ENCODE measurements at regions not wholly inside any gene's neighbourhood (a gene's known extent, or its start where the extent isn't known, plus 50 kb on each side); places are given as distances from the start of the nearest gene placed in this dataset.
A peak's percentile ranks its signal among the peaks of the same experiment; 100 is the strongest.

DNA sequence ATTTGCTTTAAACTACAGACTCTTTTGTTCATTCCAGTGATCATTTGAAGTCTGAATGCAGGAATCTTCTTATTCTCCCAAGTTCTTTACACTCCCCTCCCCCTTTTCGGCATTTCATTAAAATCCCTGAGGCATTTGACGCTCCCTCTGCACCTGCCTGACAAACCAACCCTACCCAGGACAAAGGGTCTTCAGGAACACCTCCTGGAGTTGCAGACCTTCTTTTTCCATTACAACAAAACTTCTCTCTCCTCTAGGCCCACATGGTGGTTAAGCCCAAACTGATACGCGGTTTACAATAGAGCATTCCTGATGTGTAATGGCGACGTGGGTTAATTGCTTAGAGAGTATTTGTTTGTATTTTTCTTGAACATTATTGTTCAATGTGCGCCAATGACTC, 367.4 kb downstream of the FBXO15 start:
- TF ChIP-seq, protein P1, sequence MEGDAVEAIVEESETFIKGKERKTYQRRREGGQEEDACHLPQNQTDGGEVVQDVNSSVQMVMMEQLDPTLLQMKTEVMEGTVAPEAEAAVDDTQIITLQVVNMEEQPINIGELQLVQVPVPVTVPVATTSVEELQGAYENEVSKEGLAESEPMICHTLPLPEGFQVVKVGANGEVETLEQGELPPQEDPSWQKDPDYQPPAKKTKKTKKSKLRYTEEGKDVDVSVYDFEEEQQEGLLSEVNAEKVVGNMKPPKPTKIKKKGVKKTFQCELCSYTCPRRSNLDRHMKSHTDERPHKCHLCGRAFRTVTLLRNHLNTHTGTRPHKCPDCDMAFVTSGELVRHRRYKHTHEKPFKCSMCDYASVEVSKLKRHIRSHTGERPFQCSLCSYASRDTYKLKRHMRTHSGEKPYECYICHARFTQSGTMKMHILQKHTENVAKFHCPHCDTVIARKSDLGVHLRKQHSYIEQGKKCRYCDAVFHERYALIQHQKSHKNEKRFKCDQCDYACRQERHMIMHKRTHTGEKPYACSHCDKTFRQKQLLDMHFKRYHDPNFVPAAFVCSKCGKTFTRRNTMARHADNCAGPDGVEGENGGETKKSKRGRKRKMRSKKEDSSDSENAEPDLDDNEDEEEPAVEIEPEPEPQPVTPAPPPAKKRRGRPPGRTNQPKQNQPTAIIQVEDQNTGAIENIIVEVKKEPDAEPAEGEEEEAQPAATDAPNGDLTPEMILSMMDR (IDR thresholded peaks at IDR 0.05), result no peak
- WGBS, 2 donors, result 70 to 74% methylated on average over 7 of the region's 7 CpGs
- intact Hi-C loops (cut with DNase I), result no loop called here

DNA sequence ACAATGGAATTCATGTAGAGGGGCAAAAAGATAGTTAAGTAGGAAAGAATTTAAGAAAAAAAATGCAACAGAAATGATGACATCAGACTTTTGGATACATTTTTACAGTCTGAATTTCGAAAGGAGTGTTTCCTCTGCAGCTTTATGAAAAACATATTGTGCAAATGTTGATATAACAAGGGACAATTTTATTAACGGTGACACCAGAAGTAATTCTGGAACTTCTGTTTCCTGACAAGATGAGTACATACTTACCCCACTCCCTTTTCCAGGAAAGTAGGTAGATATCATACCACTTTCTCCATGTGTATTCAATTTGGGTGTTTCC, 369.6 kb downstream of the FBXO15 start:
- Histone ChIP-seq H3K27ac (no peak overlapping the region), H3K36me3 (no peaks in the 10 kb centered on the region), H3K4me1 (no peaks in the 10 kb centered on the region), H3K4me3 (no peak overlapping the region), H3K9me3 (no peaks in the 10 kb centered on the region), H3K27me3 (no peaks in the 10 kb centered on the region)
- 37 to 61% methylated on average over 2 of the region's 2 CpGs for WGBS, 2 donors
- TF ChIP-seq, protein P1 (IDR thresholded peaks at IDR 0.05), result no peak
- intact Hi-C loops (cut with DNase I), result no loop called here
- no peak for DNase-seq
- FAIRE-seq, result no peak
- ATAC-seq, result no peak

More for the DNA sequence above, 367.4 kb downstream of the FBXO15 start:
- FAIRE-seq (no peak), DNase-seq (no peak), ATAC-seq (no peak)
- Histone ChIP-seq H3K36me3 (no peaks in the 10 kb centered on the region), H3K27me3 (no peaks in the 10 kb centered on the region), H3K9me3 (no peaks in the 10 kb centered on the region), H3K4me1 (no peaks in the 10 kb centered on the region), H3K27ac (no peak overlapping the region), H3K4me3 (no peak overlapping the region)

DNA sequence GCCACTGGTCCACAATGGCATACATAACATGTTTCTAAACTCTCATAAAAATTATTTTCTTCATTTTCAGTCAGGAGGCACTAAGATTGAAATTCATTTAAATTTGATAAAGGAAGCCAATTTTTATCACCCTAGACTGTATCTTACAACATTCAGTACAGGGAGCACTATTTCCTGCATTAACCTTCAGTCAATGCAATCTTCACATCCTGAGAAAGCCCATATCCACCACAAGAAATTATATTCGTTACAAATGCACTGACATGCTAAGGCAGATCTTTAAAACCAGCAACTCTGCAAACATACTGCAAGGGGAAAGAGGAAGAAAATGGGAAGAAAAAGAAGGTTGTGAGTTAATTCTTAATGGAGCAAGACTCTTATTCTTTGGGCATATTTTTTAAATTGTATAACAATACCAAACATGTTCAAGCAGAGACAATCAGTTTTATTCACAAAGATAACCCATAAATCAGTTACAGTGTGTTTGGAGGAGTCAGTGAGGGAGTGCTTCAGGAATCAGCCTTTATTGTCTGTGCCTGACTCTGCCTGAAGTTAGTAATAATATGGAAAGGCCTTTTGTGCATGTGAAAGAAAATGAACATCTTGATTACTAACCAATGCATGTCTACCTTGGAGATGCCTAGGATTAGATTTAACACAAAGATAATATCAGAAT, 370.1 kb downstream of the FBXO15 start:
- FAIRE-seq, result no peak
- Histone ChIP-seq H3K27ac (no peak overlapping the region), H3K27me3 (no peaks in the 10 kb centered on the region), H3K9me3 (no peaks in the 10 kb centered on the region), H3K4me3 (no peak overlapping the region), H3K36me3 (no peaks in the 10 kb centered on the region), H3K4me1 (no peaks in the 10 kb centered on the region)
- no peak for ATAC-seq
- intact Hi-C loops (cut with DNase I), result no loop called here
- TF ChIP-seq, protein P1 (IDR thresholded peaks at IDR 0.05), result no peak
- no peak for DNase-seq
- WGBS, 2 donors, result 31 to 63% methylated on average over 1 of the region's 1 CpG

DNA sequence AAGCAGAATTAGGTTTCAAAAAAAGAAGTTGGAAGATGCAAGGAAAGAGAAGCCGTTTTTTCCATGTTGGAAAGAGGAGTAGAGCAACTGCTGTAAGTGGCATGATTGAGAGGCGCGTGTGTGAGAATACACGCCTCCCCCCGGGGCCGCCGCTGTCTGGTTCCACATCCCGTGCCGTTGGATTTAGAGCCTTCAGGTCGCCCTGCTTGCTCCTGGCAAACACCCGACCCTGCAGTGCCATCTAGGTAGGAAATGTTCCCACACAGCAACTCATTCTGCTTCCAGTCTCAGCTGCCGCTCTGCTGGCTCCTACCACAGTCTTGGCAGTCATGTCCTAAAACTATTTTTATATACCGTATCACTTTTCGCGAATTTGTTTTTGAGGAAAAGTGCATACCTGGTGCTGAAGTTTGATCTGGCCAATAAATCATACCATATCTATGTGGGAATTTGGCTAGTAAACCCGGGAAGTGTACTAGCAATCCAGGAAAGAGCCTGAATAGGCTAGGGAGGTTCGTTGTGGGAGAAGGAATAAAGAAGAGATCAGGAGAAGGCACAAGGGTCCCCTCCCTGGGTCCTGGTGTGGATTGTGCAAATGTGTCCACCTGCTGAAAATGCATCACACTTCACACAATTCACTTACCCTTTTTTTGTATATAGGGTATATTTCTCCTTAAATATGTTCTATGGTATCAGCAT, 372.7 kb downstream of the FBXO15 start:
- 37 to 57% methylated on average over 17 of the region's 17 CpGs for WGBS, 2 donors
- no peaks in the 10 kb centered on the region for H3K27me3 ChIP-seq
- TF ChIP-seq, protein P1 (IDR thresholded peaks at IDR 0.05), result no peak
- H3K4me3 ChIP-seq, result no peak overlapping the region
- ATAC-seq (peak; percentile 48 to 82 (median 66)), DNase-seq (peak; percentile 14 to 65 (median 48)), FAIRE-seq (no peak)
- intact Hi-C loops (cut with DNase I), result no loop called here
- H3K9me3 ChIP-seq, result no peaks in the 10 kb centered on the region
- no peaks in the 10 kb centered on the region for H3K4me1 ChIP-seq
- H3K27ac ChIP-seq, result no peak overlapping the region
- no peaks in the 10 kb centered on the region for H3K36me3 ChIP-seq

DNA sequence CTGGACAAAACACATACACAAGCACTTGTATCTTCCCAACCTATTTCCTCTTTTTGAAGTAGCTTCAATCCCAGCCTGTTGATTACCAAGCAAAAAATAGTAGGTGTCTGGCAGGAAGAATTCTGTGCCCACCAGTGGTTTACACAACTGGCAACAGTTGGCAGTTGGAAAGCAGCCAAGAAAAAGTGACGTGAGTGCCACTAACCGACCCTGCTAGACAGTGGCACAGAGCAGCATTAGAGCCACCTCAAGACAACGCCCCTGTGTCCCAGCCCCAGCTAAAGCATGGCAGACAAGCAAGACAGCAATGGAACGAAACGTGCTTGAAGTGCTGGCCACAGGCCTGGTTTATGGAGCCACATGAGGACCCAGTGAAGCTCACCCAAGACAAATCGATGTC, 379.6 kb downstream of the FBXO15 start:
- Histone ChIP-seq H3K4me1 (no peaks in the 10 kb centered on the region), H3K9me3 (no peaks in the 10 kb centered on the region), H3K27ac (no peak overlapping the region), H3K27me3 (no peaks in the 10 kb centered on the region), H3K36me3 (no peaks in the 10 kb centered on the region), H3K4me3 (no peak overlapping the region)
- intact Hi-C loops (cut with DNase I), result no loop called here
- no peak for ATAC-seq
- WGBS, 2 donors, result 41 to 47% methylated on average over 6 of the region's 6 CpGs
- DNase-seq, result no peak
- TF ChIP-seq, protein P1 (IDR thresholded peaks at IDR 0.05), result no peak
- FAIRE-seq, result no peak
